HCT116 (cell line): ENCODE measurements at regions not wholly inside any gene's neighbourhood (a gene's known extent, or its start where the extent isn't known, plus 50 kb on each side); places are given as distances from the start of the nearest gene placed in this dataset.

ENCODE experiments used
- ATAC-seq: fragments of 200-7000 bp; cut with Tn5 transposase; 2 replicates; pipeline ENCODE4 v1.9.1; 2020; ENCODE audit warnings: mild to moderate bottlenecking, moderate library complexity
- BruUV-seq: library from RNA; stranded (reverse); fragments of 400-500 nt; replicated peaks from 2 replicates; lab custom pipeline; 2021; lab: Mats Ljungman, UMichigan
- CTCF ChIA-PET: fragments of 300-600 bp; sonication (Branson Sonifier 250); formaldehyde crosslinking; loops from one replicate; lab custom pipeline; 2021; ENCODE audit warnings: antibody characterized with exemption; lab: Charles Lee
- POLR2A ChIA-PET: fragments of 300-600, 350-600 bp; sonication (Branson Sonifier 250); formaldehyde crosslinking; loops from one replicate; lab custom pipeline; 2021; ENCODE audit warnings: antibody characterized with exemption; lab: Charles Lee
- RAD21 ChIA-PET, 2 experiments: fragments of 300-600 bp; sonication (Branson Sonifier 250); formaldehyde crosslinking; loops; one replicate each; lab custom pipeline; 2023; ENCODE audit warnings: low total read pairs in 2 of 2; ENCODE audit not compliant: uncharacterized antibody in 2 of 2, unreplicated experiment in 2 of 2, low non-redundant PET in 1 of 2; lab: Charles Lee
- DNase-seq: peaks from one replicate; pipeline ENCODE4 v3.0.0-alpha.2; 2010; ENCODE audit warnings: low read depth, low spot score
- H2AFZ ChIP-seq: fragments of 200-600 bp; shearing (Covaris generic), sonication (generic); 2 replicates; pipeline ENCODE4 v1.6.1; 2017; ENCODE audit warnings: low read depth, mixed run types, mixed read lengths, antibody characterized with exemption, low read length; ENCODE audit not compliant: poor library complexity, severe bottlenecking
- H3K27ac ChIP-seq: 2 replicates; pipeline ENCODE4 v1.5.1; 2012; ENCODE audit warnings: low read depth, low read length
- H3K27me3 ChIP-seq: fragments of 200-600 bp; sonication (generic); 2 replicates; pipeline ENCODE4 v1.6.1; 2016; ENCODE audit warnings: mixed run types, low read length, mixed read lengths; ENCODE audit not compliant: insufficient read depth
- H3K36me3 ChIP-seq, 2 experiments: fragments of 200-500 bp in 1 of 2; fragments of 200-600 bp in 1 of 2; sonication (Bioruptor generic) in 1 of 2; sonication (generic) in 1 of 2; 2 replicates each; pipeline versions ENCODE4 v1.5.1 to v1.6.1; 2014 to 2016; ENCODE audit warnings: low read length in 2 of 2, inconsistent platforms in 1 of 2, mixed read lengths in 1 of 2, mixed run types in 1 of 2; ENCODE audit not compliant: insufficient read depth in 2 of 2, control insufficient read depth in 1 of 2
- H3K4me1 ChIP-seq, 2 experiments: fragments of 200-600 bp in 1 of 2; sonication (generic) in 1 of 2; 2 replicates each; pipeline versions ENCODE4 v1.5.1 to v1.6.1; 2012 to 2017; ENCODE audit warnings: low read length in 2 of 2, inconsistent platforms in 1 of 2, mild to moderate bottlenecking in 1 of 2, mixed read lengths in 1 of 2, mixed run types in 1 of 2, moderate library complexity in 1 of 2; ENCODE audit not compliant: insufficient read depth in 2 of 2, control insufficient read depth in 1 of 2
- H3K4me2 ChIP-seq: fragments of 200-600 bp; sonication (generic); 2 replicates; pipeline ENCODE4 v1.6.1; 2017; ENCODE audit warnings: mixed run types, low read length, mixed read lengths
- H3K4me3 ChIP-seq, 2 experiments: fragments of 200-600 bp in 1 of 2; sonication (generic) in 1 of 2; replicated peaks in 1 of 2; 2 replicates each; pipeline ENCODE4 v1.5.1; 2011 to 2016; ENCODE audit warnings: low read length in 2 of 2, control low read depth in 1 of 2, low read depth in 1 of 2, mild to moderate bottlenecking in 1 of 2, mixed read lengths in 1 of 2, mixed run types in 1 of 2
- H3K79me2 ChIP-seq: fragments of 200-600 bp; sonication (generic); 2 replicates; pipeline ENCODE4 v1.6.1; 2017; ENCODE audit warnings: mild to moderate bottlenecking, mixed run types, low read length, moderate library complexity, mixed read lengths; ENCODE audit not compliant: insufficient read depth
- H3K9ac ChIP-seq: fragments of 200-600 bp; sonication (generic); 2 replicates; pipeline ENCODE4 v1.6.1; 2016; ENCODE audit warnings: low read length, mixed read lengths
- H3K9me2 ChIP-seq: fragments of 200-600 bp; sonication (generic), shearing (Covaris generic); 2 replicates; pipeline ENCODE4 v1.6.1; 2017; ENCODE audit warnings: mixed run types, mild to moderate bottlenecking, moderate library complexity; ENCODE audit not compliant: insufficient read depth
- H3K9me3 ChIP-seq, 2 experiments: fragments of 200-500 bp in 1 of 2; fragments of 200-600 bp in 1 of 2; sonication (Bioruptor generic) in 1 of 2; sonication (generic) in 1 of 2; 2 replicates each; pipeline ENCODE4 v1.6.1; 2014 to 2017; ENCODE audit warnings: low read length in 2 of 2, mixed read lengths in 2 of 2, inconsistent platforms in 1 of 2, low read depth in 1 of 2, mild to moderate bottlenecking in 1 of 2, mixed run types in 1 of 2, moderate library complexity in 1 of 2; ENCODE audit not compliant: control insufficient read depth in 1 of 2, insufficient read depth in 1 of 2
- H4K20me1 ChIP-seq: fragments of 200-600 bp; sonication (generic), shearing (Covaris generic); 2 replicates; pipeline ENCODE4 v1.6.1; 2017; ENCODE audit warnings: mixed run types, mild to moderate bottlenecking, moderate library complexity; ENCODE audit not compliant: insufficient read depth
- EGR1 ChIP-seq: IDR thresholded peaks from 2 replicates; pipeline ENCODE4 v1.6.1; 2012; ENCODE audit warnings: low read depth
- POLR2AphosphoS5 ChIP-seq: IDR thresholded peaks from 2 replicates; pipeline ENCODE4 v1.6.1; 2011; ENCODE audit warnings: mild to moderate bottlenecking, low read depth, low read length, moderate library complexity
- RAD21 ChIP-seq: IDR thresholded peaks from 2 replicates; pipeline ENCODE4 v1.6.1; 2012; ENCODE audit warnings: low read depth, mild to moderate bottlenecking
- SIN3A ChIP-seq: IDR thresholded peaks from 2 replicates; pipeline ENCODE4 v1.6.1; 2012; ENCODE audit warnings: low read depth
- SP1 ChIP-seq: IDR thresholded peaks from 2 replicates; pipeline ENCODE4 v1.6.1; 2012; ENCODE audit warnings: low read depth
- SRF ChIP-seq: IDR thresholded peaks from 2 replicates; pipeline ENCODE4 v1.6.1; 2012; ENCODE audit warnings: low read depth
- YY1 ChIP-seq: IDR thresholded peaks from 2 replicates; pipeline ENCODE4 v1.6.1; 2011; ENCODE audit warnings: low read length, low read depth, moderate library complexity, mild to moderate bottlenecking; ENCODE audit not compliant: insufficient replicate concordance; ENCODE audit errors: extremely low read depth
- ZFX ChIP-seq: fragments of 450-650 bp; IDR thresholded peaks from 2 replicates; pipeline ENCODE4 v1.6.1; 2017
- intact Hi-C: fragments of 100-400 bp; cut with micrococcal nuclease; formaldehyde crosslinking; loops from 2 replicates; pipeline ENCODE4 v1.10.0; 2022
- TF ChIP-seq, protein P1 (sequence below): IDR thresholded peaks from 2 replicates; pipeline ENCODE4 v1.6.1; 2011; ENCODE audit warnings: mild to moderate bottlenecking, low read length, moderate library complexity; ENCODE audit not compliant: insufficient replicate concordance; ENCODE audit errors: extremely low read depth
- TF ChIP-seq, protein P2 (sequence below): IDR thresholded peaks from 2 replicates; pipeline ENCODE4 v1.6.1; 2012; ENCODE audit warnings: low read depth

DNA sequence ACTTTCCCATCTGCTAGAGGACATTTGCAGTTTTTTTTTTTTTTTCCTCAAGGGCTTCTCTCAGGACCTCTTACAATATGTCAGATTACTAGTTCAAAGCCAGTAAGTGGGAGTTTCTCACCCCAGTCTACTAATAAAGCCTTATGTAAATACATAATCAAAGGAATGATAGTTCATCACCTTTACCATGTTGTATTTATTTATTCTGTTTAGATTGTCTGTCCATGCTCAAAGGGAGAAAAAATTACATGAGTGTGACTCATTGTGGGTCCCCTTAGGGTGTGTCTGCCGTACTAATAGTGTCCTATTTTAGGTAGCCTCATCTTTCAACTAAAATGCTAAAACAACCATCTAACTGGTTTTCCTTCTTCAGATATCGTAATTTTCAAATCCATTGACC, 917.6 kb downstream of the EPHA3 start:
- TF ChIP-seq SP1: no peak
- no peak for TF ChIP-seq EGR1
- no peak for TF ChIP-seq SRF
- no peak for TF ChIP-seq YY1
- TF ChIP-seq, protein P1, sequence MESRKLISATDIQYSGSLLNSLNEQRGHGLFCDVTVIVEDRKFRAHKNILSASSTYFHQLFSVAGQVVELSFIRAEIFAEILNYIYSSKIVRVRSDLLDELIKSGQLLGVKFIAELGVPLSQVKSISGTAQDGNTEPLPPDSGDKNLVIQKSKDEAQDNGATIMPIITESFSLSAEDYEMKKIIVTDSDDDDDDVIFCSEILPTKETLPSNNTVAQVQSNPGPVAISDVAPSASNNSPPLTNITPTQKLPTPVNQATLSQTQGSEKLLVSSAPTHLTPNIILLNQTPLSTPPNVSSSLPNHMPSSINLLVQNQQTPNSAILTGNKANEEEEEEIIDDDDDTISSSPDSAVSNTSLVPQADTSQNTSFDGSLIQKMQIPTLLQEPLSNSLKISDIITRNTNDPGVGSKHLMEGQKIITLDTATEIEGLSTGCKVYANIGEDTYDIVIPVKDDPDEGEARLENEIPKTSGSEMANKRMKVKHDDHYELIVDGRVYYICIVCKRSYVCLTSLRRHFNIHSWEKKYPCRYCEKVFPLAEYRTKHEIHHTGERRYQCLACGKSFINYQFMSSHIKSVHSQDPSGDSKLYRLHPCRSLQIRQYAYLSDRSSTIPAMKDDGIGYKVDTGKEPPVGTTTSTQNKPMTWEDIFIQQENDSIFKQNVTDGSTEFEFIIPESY: no peak
- TF ChIP-seq POLR2AphosphoS5: no peak
- TF ChIP-seq, protein P2, sequence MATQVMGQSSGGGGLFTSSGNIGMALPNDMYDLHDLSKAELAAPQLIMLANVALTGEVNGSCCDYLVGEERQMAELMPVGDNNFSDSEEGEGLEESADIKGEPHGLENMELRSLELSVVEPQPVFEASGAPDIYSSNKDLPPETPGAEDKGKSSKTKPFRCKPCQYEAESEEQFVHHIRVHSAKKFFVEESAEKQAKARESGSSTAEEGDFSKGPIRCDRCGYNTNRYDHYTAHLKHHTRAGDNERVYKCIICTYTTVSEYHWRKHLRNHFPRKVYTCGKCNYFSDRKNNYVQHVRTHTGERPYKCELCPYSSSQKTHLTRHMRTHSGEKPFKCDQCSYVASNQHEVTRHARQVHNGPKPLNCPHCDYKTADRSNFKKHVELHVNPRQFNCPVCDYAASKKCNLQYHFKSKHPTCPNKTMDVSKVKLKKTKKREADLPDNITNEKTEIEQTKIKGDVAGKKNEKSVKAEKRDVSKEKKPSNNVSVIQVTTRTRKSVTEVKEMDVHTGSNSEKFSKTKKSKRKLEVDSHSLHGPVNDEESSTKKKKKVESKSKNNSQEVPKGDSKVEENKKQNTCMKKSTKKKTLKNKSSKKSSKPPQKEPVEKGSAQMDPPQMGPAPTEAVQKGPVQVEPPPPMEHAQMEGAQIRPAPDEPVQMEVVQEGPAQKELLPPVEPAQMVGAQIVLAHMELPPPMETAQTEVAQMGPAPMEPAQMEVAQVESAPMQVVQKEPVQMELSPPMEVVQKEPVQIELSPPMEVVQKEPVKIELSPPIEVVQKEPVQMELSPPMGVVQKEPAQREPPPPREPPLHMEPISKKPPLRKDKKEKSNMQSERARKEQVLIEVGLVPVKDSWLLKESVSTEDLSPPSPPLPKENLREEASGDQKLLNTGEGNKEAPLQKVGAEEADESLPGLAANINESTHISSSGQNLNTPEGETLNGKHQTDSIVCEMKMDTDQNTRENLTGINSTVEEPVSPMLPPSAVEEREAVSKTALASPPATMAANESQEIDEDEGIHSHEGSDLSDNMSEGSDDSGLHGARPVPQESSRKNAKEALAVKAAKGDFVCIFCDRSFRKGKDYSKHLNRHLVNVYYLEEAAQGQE: no peak
- TF ChIP-seq SIN3A: no peak
- TF ChIP-seq RAD21: no peak
- TF ChIP-seq ZFX: no peak
- TF ChIP-seq, all 23 proteins: peak for 0
- H3K9me3 ChIP-seq: peaks cover 0 to 14% of the 10 kb centered on the region in 2 experiments; a peak in 2 of 4 replicates
- POLR2A ChIA-PET: no interaction called here
- H3K36me3 ChIP-seq: no peaks in the 10 kb centered on the region
- no peak overlapping the region for H3K9ac ChIP-seq
- intact Hi-C loops: no loop called here
- H2AFZ ChIP-seq: no peak overlapping the region
- H3K27me3 ChIP-seq: no peaks in the 10 kb centered on the region
- H3K4me3 ChIP-seq: no peak overlapping the region
- H3K27ac ChIP-seq: no peak overlapping the region
- RAD21 ChIA-PET: no interaction called here
- H3K4me1 ChIP-seq: no peaks in the 10 kb centered on the region
- no peaks in the 10 kb centered on the region for H3K79me2 ChIP-seq
- ATAC-seq (no peak), DNase-seq (no peak)
- H3K4me2 ChIP-seq: no peak overlapping the region
- BruUV-seq: no TSS peak
- no peaks in the 10 kb centered on the region for H4K20me1 ChIP-seq
- CTCF ChIA-PET: no interaction called here
- no peaks in the 10 kb centered on the region for H3K9me2 ChIP-seq
